Activated CD4-positive, alpha-beta T cell treated with anti-CD3 and anti-CD28 coated beads, Interleukin-2, amount 10 ng/mL, durations not matched to agents 7 days and 5 days (primary cell): ENCODE measurements at regions not wholly inside any gene's neighbourhood (a gene's known extent, or its start where the extent isn't known, plus 50 kb on each side); places are given as distances from the start of the nearest gene placed in this dataset.
"Not testable (repeated sequence)": the region's sequence is repeated elsewhere in the genome, so short reads cannot be mapped to it uniquely, and the experiment has no call there.

Experiments used
- CTCF ChIA-PET: fragments of 350-600 bp; sonication (Branson Sonifier 250); formaldehyde crosslinking; loops from one replicate; lab custom pipeline; 2021; ENCODE audit warnings: antibody characterized with exemption; lab: Charles Lee
- POLR2A ChIA-PET: fragments of 350-600 bp; sonication (Branson Sonifier 250); formaldehyde crosslinking; loops from one replicate; lab custom pipeline; 2021; ENCODE audit warnings: antibody characterized with exemption; lab: Charles Lee
- DNase-seq: peaks from one replicate; pipeline ENCODE4 v3.0.0-alpha.2; 2020
- H3K27ac Mint-ChIP-seq: one replicate; pipeline ENCODE4 v1.8.0; 2021; ENCODE audit warnings: mild to moderate bottlenecking, moderate library complexity, mixed read lengths
- H3K27me3 Mint-ChIP-seq: one replicate; pipeline ENCODE4 v1.8.0; 2021; ENCODE audit warnings: mixed read lengths
- H3K36me3 Mint-ChIP-seq: one replicate; pipeline ENCODE4 v1.8.0; 2021; ENCODE audit warnings: low read depth, mixed read lengths
- H3K4me1 Mint-ChIP-seq: one replicate; pipeline ENCODE4 v1.8.0; 2021; ENCODE audit warnings: mixed read lengths
- H3K4me3 Mint-ChIP-seq: one replicate; pipeline ENCODE4 v1.8.0; 2021; ENCODE audit warnings: mild to moderate bottlenecking, moderate library complexity, mixed read lengths
- H3K9me3 Mint-ChIP-seq: one replicate; pipeline ENCODE4 v1.8.0; 2021; ENCODE audit warnings: mixed read lengths

DNA sequence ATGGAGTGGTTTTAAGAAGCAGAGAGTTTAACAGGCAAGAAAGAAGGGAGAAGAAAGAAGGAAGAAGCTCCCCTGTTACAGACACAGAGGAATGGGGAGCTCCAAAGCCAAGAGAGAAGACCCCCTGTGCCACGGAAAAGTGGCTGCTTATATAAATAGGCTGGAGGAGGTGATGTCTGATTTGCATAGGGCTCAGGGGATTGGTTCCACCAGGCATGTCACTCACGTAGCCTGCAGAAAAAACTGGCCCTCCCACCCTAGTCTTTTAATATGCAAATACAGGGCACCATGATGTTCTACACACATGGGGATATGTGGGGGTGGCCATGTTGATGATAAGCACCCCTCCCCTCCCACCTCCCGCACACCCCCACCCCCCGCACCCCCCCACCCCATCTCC, 99.6 kb downstream of the ETS2 start:
- no peaks in the 10 kb centered on the region for H3K36me3 Mint-ChIP-seq
- ChIA-PET CTCF (no interaction called here), POLR2A (no interaction called here)
- no peak overlapping the region for H3K4me3 Mint-ChIP-seq
- no peak overlapping the region for H3K27ac Mint-ChIP-seq
- DNase-seq, result no peak
- H3K27me3 Mint-ChIP-seq, result no peaks in the 10 kb centered on the region
- peaks cover 5% of the 10 kb centered on the region for H3K9me3 Mint-ChIP-seq
- H3K4me1 Mint-ChIP-seq, result no peaks in the 10 kb centered on the region

- Mint-ChIP-seq H3K27ac (no peak overlapping the region), H3K4me3 (no peak overlapping the region), H3K4me1 (no peaks in the 10 kb centered on the region), H3K27me3 (no peaks in the 10 kb centered on the region), H3K36me3 (no peaks in the 10 kb centered on the region), H3K9me3 (peaks cover 8% of the 10 kb centered on the region)
- POLR2A ChIA-PET, result no interaction called here
- no peak for DNase-seq
- CTCF ChIA-PET, result no interaction called here
Observed at GRCh38 chr21:38903690-38904139, 98.0 kb downstream of the ETS2 start.

DNA sequence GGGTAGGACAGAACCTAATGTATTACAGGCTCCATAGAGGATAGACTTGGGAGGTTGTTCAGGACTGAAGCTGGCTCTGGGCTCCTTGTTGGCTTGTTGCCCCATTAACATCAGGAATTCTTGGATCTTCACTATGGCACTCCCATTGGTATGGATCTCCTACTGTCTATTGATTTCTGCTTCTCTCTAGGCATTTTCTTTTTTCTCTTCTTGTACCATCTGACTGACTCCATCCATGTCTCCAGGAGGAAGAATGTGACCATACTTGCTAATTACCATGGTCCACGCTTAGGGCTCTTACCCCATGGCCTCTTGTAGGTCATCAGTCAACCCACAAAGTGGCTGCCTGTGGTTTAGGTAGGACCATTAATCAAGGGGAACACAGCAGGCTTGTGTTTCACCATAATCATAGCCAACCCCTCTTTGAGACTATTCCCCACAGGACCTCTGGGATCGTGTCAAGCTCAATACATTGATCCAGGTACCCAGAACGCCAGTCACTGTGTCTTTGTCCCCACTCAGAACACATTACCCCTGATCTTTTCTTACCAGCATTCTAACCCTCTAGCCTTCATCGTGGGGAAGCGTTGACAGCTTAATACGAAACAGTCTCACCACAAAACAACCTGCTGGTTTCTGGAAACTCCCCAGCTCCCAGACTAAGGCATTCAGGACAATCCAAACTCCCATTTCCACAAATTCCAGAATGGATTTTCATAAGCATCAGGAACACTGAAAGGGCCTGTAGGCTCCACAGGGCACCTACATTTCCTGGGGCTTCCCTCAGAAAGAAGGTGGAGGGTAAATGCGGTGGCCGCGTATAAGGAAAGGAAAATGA, 97.1 kb downstream of the ETS2 start:
- DNase-seq, result no peak
- CTCF ChIA-PET, result no interaction called here
- Mint-ChIP-seq H3K9me3 (peaks cover 8% of the 10 kb centered on the region), H3K36me3 (no peaks in the 10 kb centered on the region), H3K4me1 (no peaks in the 10 kb centered on the region), H3K4me3 (no peak overlapping the region), H3K27me3 (no peaks in the 10 kb centered on the region), H3K27ac (no peak overlapping the region)
- POLR2A ChIA-PET, result no interaction called here

DNA sequence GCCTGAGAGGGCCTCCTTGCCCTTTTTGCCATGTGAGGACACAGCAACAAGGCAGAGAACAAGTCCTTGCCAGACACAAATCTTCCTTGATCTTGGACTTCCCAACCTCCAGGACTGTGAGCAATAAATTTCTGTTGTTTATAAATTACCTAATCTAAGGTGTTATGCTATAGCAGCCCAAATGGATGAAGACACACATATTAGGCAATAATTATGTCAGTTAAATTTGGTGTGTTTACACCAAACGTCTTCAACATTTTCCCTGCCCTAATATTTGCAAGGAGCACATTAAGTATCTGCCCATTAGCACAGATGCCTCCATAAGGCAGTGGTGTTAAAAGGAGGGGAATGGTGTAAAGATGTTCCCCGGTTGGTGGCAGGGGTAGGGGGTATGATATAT, 94.8 kb downstream of the ETS2 start:
- ChIA-PET CTCF (no interaction called here), POLR2A (no interaction called here)
- no peak overlapping the region for H3K4me3 Mint-ChIP-seq
- H3K27me3 Mint-ChIP-seq, result peaks cover 2% of the 10 kb centered on the region
- no peaks in the 10 kb centered on the region for H3K36me3 Mint-ChIP-seq
- H3K4me1 Mint-ChIP-seq, result no peaks in the 10 kb centered on the region
- no peak for DNase-seq
- H3K9me3 Mint-ChIP-seq, result peaks cover 8% of the 10 kb centered on the region
- H3K27ac Mint-ChIP-seq, result no peak overlapping the region

DNA sequence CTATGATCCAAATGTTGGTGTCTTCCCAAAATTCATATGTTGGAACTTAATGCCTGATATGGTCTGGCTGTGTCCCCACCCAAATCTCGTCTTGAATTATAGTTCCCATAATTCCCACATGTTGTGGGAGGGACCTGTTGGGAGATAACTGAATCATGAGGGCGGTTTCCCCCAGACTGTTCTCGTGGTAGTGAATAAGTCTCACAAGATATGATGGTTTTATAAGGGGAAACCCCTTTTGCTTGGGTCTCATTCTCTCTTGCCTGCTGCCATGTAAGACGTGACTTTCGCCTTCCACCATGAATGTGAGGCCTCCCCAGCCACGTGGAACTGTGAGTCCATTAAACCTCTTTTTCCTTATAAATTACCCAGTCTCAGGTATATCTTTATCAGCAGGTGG, 94.3 kb downstream of the ETS2 start:
- H3K4me1 Mint-ChIP-seq, CTCF ChIA-PET, H3K27me3 Mint-ChIP-seq, H3K36me3 Mint-ChIP-seq, H3K4me3 Mint-ChIP-seq, H3K9me3 Mint-ChIP-seq, POLR2A ChIA-PET, H3K27ac Mint-ChIP-seq, DNase-seq: not testable (repeated sequence)

- ChIA-PET POLR2A (no interaction called here), CTCF (no interaction called here)
- no peak overlapping the region for H3K27ac Mint-ChIP-seq
- peaks cover 8% of the 10 kb centered on the region for H3K9me3 Mint-ChIP-seq
- H3K4me1 Mint-ChIP-seq, result no peaks in the 10 kb centered on the region
- peaks cover 3% of the 10 kb centered on the region for H3K27me3 Mint-ChIP-seq
- DNase-seq, result no peak
- H3K36me3 Mint-ChIP-seq, result no peaks in the 10 kb centered on the region
- H3K4me3 Mint-ChIP-seq, result no peak overlapping the region
Observed at GRCh38 chr21:38899277-38899947, 93.7 kb downstream of the ETS2 start.

GRCh38 chr21:38898422-38899096, 92.8 kb downstream of the ETS2 start:
- ChIA-PET CTCF (no interaction called here), POLR2A (no interaction called here)
- Mint-ChIP-seq H3K4me3 (no peak overlapping the region), H3K36me3 (no peaks in the 10 kb centered on the region), H3K4me1 (no peaks in the 10 kb centered on the region), H3K27me3 (peaks cover 3% of the 10 kb centered on the region), H3K27ac (no peak overlapping the region), H3K9me3 (peaks cover 8% of the 10 kb centered on the region)
- DNase-seq, result no peak

GRCh38 chr21:38897532-38898421, 92.0 kb downstream of the ETS2 start:
- H3K4me1 Mint-ChIP-seq, result no peaks in the 10 kb centered on the region
- no peak overlapping the region for H3K4me3 Mint-ChIP-seq
- ChIA-PET CTCF (no interaction called here), POLR2A (no interaction called here)
- no peak overlapping the region for H3K27ac Mint-ChIP-seq
- no peak for DNase-seq
- peaks cover 3% of the 10 kb centered on the region for H3K27me3 Mint-ChIP-seq
- peaks cover 6% of the 10 kb centered on the region for H3K9me3 Mint-ChIP-seq
- H3K36me3 Mint-ChIP-seq, result no peaks in the 10 kb centered on the region

GRCh38 chr21:38894899-38895298, 89.2 kb downstream of the ETS2 start:
- Mint-ChIP-seq H3K27ac (no peak overlapping the region), H3K9me3 (peaks cover 6% of the 10 kb centered on the region), H3K36me3 (no peaks in the 10 kb centered on the region), H3K4me3 (no peak overlapping the region), H3K4me1 (no peaks in the 10 kb centered on the region), H3K27me3 (peaks cover 6% of the 10 kb centered on the region)
- ChIA-PET POLR2A (no interaction called here), CTCF (no interaction called here)
- DNase-seq, result no peak

- DNase-seq, result no peak
- ChIA-PET POLR2A (no interaction called here), CTCF (interaction anchor here (1.1 kb wide), 1 partner anchor 27 kb away, joined by 3 read pairs; no protein-coding TSS in a partner anchor)
- H3K27me3 Mint-ChIP-seq, result peaks cover 10% of the 10 kb centered on the region
- peaks cover 19% of the 10 kb centered on the region for H3K9me3 Mint-ChIP-seq
- H3K36me3 Mint-ChIP-seq, result no peaks in the 10 kb centered on the region
- H3K4me1 Mint-ChIP-seq, result no peaks in the 10 kb centered on the region
- no peak overlapping the region for H3K4me3 Mint-ChIP-seq
- no peak overlapping the region for H3K27ac Mint-ChIP-seq
Observed at GRCh38 chr21:38888991-38889561, 83.3 kb downstream of the ETS2 start.

GRCh38 chr21:38887749-38888148, 82.0 kb downstream of the ETS2 start:
- ChIA-PET POLR2A (no interaction called here), CTCF (interaction anchor here (0.5 to 0.9 kb wide), 2 partner anchors 34 to 802 kb away, joined by 3 to 4 read pairs; no protein-coding TSS in a partner anchor)
- Mint-ChIP-seq H3K4me1 (no peaks in the 10 kb centered on the region), H3K27ac (no peak overlapping the region), H3K4me3 (no peak overlapping the region), H3K36me3 (no peaks in the 10 kb centered on the region), H3K9me3 (peaks cover 21% of the 10 kb centered on the region), H3K27me3 (peaks cover 14% of the 10 kb centered on the region)
- no peak for DNase-seq

- no peaks in the 10 kb centered on the region for H3K4me1 Mint-ChIP-seq
- no peak overlapping the region for H3K4me3 Mint-ChIP-seq
- DNase-seq, result no peak
- ChIA-PET CTCF (interaction anchor here (0.9 kb wide), 1 partner anchor 33 kb away, joined by 4 read pairs; no protein-coding TSS in a partner anchor), POLR2A (no interaction called here)
- H3K27me3 Mint-ChIP-seq, result peaks cover 14% of the 10 kb centered on the region
- no peak overlapping the region for H3K27ac Mint-ChIP-seq
- no peaks in the 10 kb centered on the region for H3K36me3 Mint-ChIP-seq
- H3K9me3 Mint-ChIP-seq, result peaks cover 21% of the 10 kb centered on the region
Observed at GRCh38 chr21:38887062-38887686, 81.4 kb downstream of the ETS2 start.
